GM15510 (cell line): ENCODE measurements at regions not wholly inside any gene's neighbourhood (a gene's known extent, or its start where the extent isn't known, plus 50 kb on each side); places are given as distances from the start of the nearest gene placed in this dataset.

Source experiments
- POLR2A ChIP-seq: IDR thresholded peaks from 3 replicates; pipeline ENCODE4 v1.6.1; 2011; ENCODE audit warnings: borderline replicate concordance; ENCODE audit not compliant: insufficient read length; ENCODE audit errors: extremely low read depth

- no peak for TF ChIP-seq POLR2A
Measured at GRCh38 chr4:14729282-14730000, 272.8 kb upstream of the CPEB2 start.

GRCh38 chr4:14742054-14742453, 260.2 kb upstream of the CPEB2 start:
- no peak for TF ChIP-seq POLR2A

GRCh38 chr4:14743172-14743571, 259.1 kb upstream of the CPEB2 start:
- no peak for TF ChIP-seq POLR2A

- TF ChIP-seq POLR2A, result no peak
Measured at GRCh38 chr4:14743601-14744000, 258.7 kb upstream of the CPEB2 start.

GRCh38 chr4:14744346-14744745, 257.9 kb upstream of the CPEB2 start:
- TF ChIP-seq POLR2A, result no peak

GRCh38 chr4:14749910-14750309, 252.4 kb upstream of the CPEB2 start:
- no peak for TF ChIP-seq POLR2A

- TF ChIP-seq POLR2A, result no peak
Measured at GRCh38 chr4:14752341-14753046, 249.8 kb upstream of the CPEB2 start.

GRCh38 chr4:14767142-14767541, 235.1 kb upstream of the CPEB2 start:
- no peak for TF ChIP-seq POLR2A

GRCh38 chr4:14768449-14768848, 233.8 kb upstream of the CPEB2 start:
- TF ChIP-seq POLR2A, result no peak

- TF ChIP-seq POLR2A, result no peak
Measured at GRCh38 chr4:14769993-14770392, 232.3 kb upstream of the CPEB2 start.

GRCh38 chr4:14771094-14771493, 231.2 kb upstream of the CPEB2 start:
- TF ChIP-seq POLR2A, result no peak

GRCh38 chr4:14771504-14772175, 230.6 kb upstream of the CPEB2 start:
- no peak for TF ChIP-seq POLR2A

GRCh38 chr4:14772388-14772787, 229.9 kb upstream of the CPEB2 start:
- TF ChIP-seq POLR2A, result no peak

GRCh38 chr4:14783011-14783877, 219.0 kb upstream of the CPEB2 start:
- no peak for TF ChIP-seq POLR2A

- no peak for TF ChIP-seq POLR2A
Measured at GRCh38 chr4:14787221-14787620, 215.1 kb upstream of the CPEB2 start.
